SK-N-SH (cell line): ENCODE measurements at regions not wholly inside any gene's neighbourhood (a gene's known extent, or its start where the extent isn't known, plus 50 kb on each side); places are given as distances from the start of the nearest gene placed in this dataset.

Experiments
- CTCF ChIA-PET: fragments of 300-600, 350-600 bp; formaldehyde crosslinking; extraction: SDS; loops from one replicate; lab custom pipeline; 2021; lab: Yijun Ruan, JAX
- POLR2A ChIA-PET: fragments of 350-600 bp; sonication (Branson Sonifier 250); formaldehyde crosslinking; extraction: SDS; loops from one replicate; lab custom pipeline; 2020; ENCODE audit warnings: antibody characterized with exemption, inconsistent platforms; lab: Yijun Ruan, JAX
- DNase-seq: peaks from one replicate; pipeline ENCODE4 v3.0.0; 2012
- H2AFZ ChIP-seq: fragments of 200-600 bp; sonication (generic); 2 replicates; pipeline ENCODE4 v1.8.1; 2016; ENCODE audit warnings: antibody characterized with exemption, mild to moderate bottlenecking, low read depth
- H3F3A ChIP-seq: fragments of 200-600 bp; sonication (generic); replicated peaks from 2 replicates; pipeline ENCODE3; 2016; ENCODE audit warnings: antibody characterized with exemption, mild to moderate bottlenecking; ENCODE audit not compliant: insufficient read depth
- H3K27ac ChIP-seq, 2 experiments: fragments of 200-500 bp in 1 of 2; fragments of 200-600 bp in 1 of 2; sonication (Bioruptor generic) in 1 of 2; sonication (generic), shearing (Covaris generic) in 1 of 2; 2 replicates each; pipeline versions ENCODE4 v1.5.1 to v1.6.1; 2014 to 2016; ENCODE audit warnings: low read depth in 2 of 2, inconsistent platforms in 1 of 2, low read length in 1 of 2, mild to moderate bottlenecking in 1 of 2, mixed read lengths in 1 of 2
- H3K27me3 ChIP-seq: fragments of 200-600 bp; sonication (generic), shearing (Covaris generic); 2 replicates; pipeline ENCODE4 v1.6.1; 2016; ENCODE audit warnings: mixed run types; ENCODE audit not compliant: insufficient read depth
- H3K36me3 ChIP-seq, 2 experiments: fragments of 200-500 bp in 1 of 2; fragments of 200-600 bp in 1 of 2; sonication (Bioruptor generic) in 1 of 2; sonication (generic) in 1 of 2; replicated peaks in 1 of 2; 2 replicates each; pipeline versions ENCODE3 to v1.5.1; 2014 to 2016; ENCODE audit warnings: low read length in 1 of 2, mild to moderate bottlenecking in 1 of 2; ENCODE audit not compliant: insufficient read depth in 2 of 2, control insufficient read depth in 1 of 2
- H3K4me1 ChIP-seq, 2 experiments: fragments of 200-500 bp in 1 of 2; fragments of 200-600 bp in 1 of 2; sonication (Bioruptor generic) in 1 of 2; sonication (generic), shearing (Covaris generic) in 1 of 2; 2 replicates each; pipeline versions ENCODE4 v1.5.1 to v1.6.1; 2014 to 2016; ENCODE audit warnings: low read depth in 1 of 2, low read length in 1 of 2, mixed run types in 1 of 2; ENCODE audit not compliant: insufficient read depth in 2 of 2, control insufficient read depth in 1 of 2
- H3K4me2 ChIP-seq: fragments of 200-600 bp; sonication (generic), shearing (Covaris generic); 2 replicates; pipeline ENCODE4 v1.6.1; 2017; ENCODE audit warnings: mixed run types
- H3K4me3 ChIP-seq, 2 experiments: fragments of 200-500 bp in 1 of 2; fragments of 200-600 bp in 1 of 2; sonication (Bioruptor generic) in 1 of 2; sonication (generic), shearing (Covaris generic) in 1 of 2; 2 replicates each; pipeline versions ENCODE4 v1.5.1 to v1.8.1; 2014 to 2016; ENCODE audit warnings: low read depth in 2 of 2, inconsistent platforms in 1 of 2, low read length in 1 of 2, mild to moderate bottlenecking in 1 of 2, mixed read lengths in 1 of 2, moderate library complexity in 1 of 2
- H3K79me2 ChIP-seq: fragments of 200-600 bp; sonication (generic); 2 replicates; pipeline ENCODE4 v1.8.1; 2017; ENCODE audit warnings: mild to moderate bottlenecking; ENCODE audit not compliant: insufficient read depth
- H3K9ac ChIP-seq: fragments of 200-600 bp; sonication (generic); 2 replicates; pipeline ENCODE4 v1.6.1; 2017; ENCODE audit warnings: mixed run types
- H3K9me2 ChIP-seq: fragments of 200-600 bp; sonication (generic); 2 replicates; pipeline ENCODE4 v1.6.1; 2017; ENCODE audit warnings: mixed run types
- H3K9me3 ChIP-seq: fragments of 200-600 bp; sonication (generic); 2 replicates; pipeline ENCODE4 v1.6.1; 2017; ENCODE audit warnings: mixed run types, mild to moderate bottlenecking, moderate library complexity
- H4K20me1 ChIP-seq: fragments of 200-600 bp; sonication (generic); 2 replicates; pipeline ENCODE4 v1.6.1; 2017; ENCODE audit warnings: mild to moderate bottlenecking, mixed run types; ENCODE audit not compliant: insufficient read depth
- ELF1 ChIP-seq: IDR thresholded peaks from 2 replicates; pipeline ENCODE4 v1.4.0; 2012
- EP300 ChIP-seq, 2 experiments: IDR thresholded peaks; 2 replicates each; pipeline versions ENCODE4 v1.4.0 to v1.6.1; 2012; ENCODE audit warnings: borderline replicate concordance in 1 of 2, low read depth in 1 of 2, low read length in 1 of 2
- GABPA ChIP-seq: IDR thresholded peaks from 2 replicates; pipeline ENCODE4 v1.4.0; 2012; ENCODE audit warnings: low read depth, mild to moderate bottlenecking
- GATA2 ChIP-seq: sonication (generic); formaldehyde crosslinking; IDR thresholded peaks from 2 replicates; pipeline ENCODE4 v1.5.0; 2020; ENCODE audit warnings: mild to moderate bottlenecking, missing genetic modification reagents
- MEF2A ChIP-seq: IDR thresholded peaks from 2 replicates; pipeline ENCODE4 v1.4.0; 2012; ENCODE audit warnings: low read depth, borderline replicate concordance
- MXI1 ChIP-seq: IDR thresholded peaks from 2 replicates; pipeline ENCODE4 v1.6.1; 2012; ENCODE audit warnings: mild to moderate bottlenecking, low read depth, low read length, improper control_type of control experiment
- NFIC ChIP-seq: IDR thresholded peaks from 2 replicates; pipeline ENCODE4 v1.4.0; 2012; ENCODE audit warnings: borderline replicate concordance
- PBX3 ChIP-seq: IDR thresholded peaks from 2 replicates; pipeline ENCODE4; 2012
- POLR2AphosphoS5 ChIP-seq: IDR thresholded peaks from 2 replicates; pipeline ENCODE4 v1.6.1; 2012; ENCODE audit warnings: low read depth, low read length
- RXRA ChIP-seq: IDR thresholded peaks from 2 replicates; pipeline ENCODE4 v1.4.0; 2012; ENCODE audit warnings: low read depth, mild to moderate bottlenecking, borderline replicate concordance
- TAF1 ChIP-seq: IDR thresholded peaks from 2 replicates; pipeline ENCODE4 v1.6.1; 2012; ENCODE audit warnings: low read depth, mild to moderate bottlenecking, low read length, moderate library complexity, borderline replicate concordance
- TEAD4 ChIP-seq: IDR thresholded peaks from 2 replicates; pipeline ENCODE4 v1.4.0; 2012; ENCODE audit warnings: mild to moderate bottlenecking, borderline replicate concordance; ENCODE audit not compliant: insufficient read depth
- WGBS: methylation state at CpG from one replicate; pipeline ENCODE4 v1.1.6; 2017; ENCODE audit warnings: low lambda C conversion rate; 5-methylcytosine and 5-hydroxymethylcytosine counted together
- TF ChIP-seq, protein P1 (sequence below): fragments of 150-350 bp; IDR thresholded peaks from 2 replicates; pipeline ENCODE4 v1.6.1; 2016; ENCODE audit warnings: mild to moderate bottlenecking, low read depth, low read length
- TF ChIP-seq, protein P2 (sequence below): fragments of 200-600 bp; sonication (generic); IDR thresholded peaks from 2 replicates; pipeline ENCODE4 v1.6.1; 2017; ENCODE audit warnings: antibody characterized with exemption, mild to moderate bottlenecking, moderate library complexity

DNA sequence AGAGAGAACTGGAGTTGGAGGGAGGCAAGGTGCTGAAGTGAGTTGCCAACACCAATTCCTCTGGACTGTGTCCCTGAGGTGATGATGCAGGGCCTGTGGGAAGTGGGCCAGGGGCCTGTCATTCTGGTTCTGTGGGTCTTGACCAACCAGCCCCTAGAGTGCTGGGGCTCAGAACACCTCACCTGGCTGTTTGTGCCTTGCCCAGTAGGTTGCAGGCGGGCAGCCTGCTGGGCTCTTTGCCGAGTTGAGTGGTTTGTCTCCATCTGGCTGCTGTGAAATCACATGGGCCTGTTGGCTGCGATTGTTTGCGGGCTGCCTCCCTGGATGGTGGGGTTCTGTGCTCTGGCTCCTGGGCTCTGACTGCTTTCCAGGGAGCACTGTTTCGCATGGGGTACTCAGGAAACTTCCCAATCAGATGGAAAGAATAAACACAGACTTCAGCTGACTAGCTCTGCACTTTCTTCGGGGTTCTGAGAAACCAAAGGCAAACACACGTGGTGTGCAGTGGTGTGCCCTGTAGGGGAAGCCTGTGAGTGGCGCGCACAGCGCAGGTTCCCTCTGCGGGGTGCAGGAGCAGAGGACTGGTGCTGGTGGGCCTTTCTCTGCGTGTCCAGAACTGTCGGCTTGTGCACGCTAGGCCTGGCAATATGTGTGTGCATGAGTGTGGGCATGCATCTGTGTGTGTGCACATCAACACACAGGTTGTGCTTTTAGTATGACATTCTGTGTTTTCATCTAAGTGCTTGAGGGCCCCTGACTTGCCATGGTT lies 95.1 kb downstream of the RHOU start:
- H3K4me1 ChIP-seq, result peaks cover 0 to 7% of the 10 kb centered on the region in 2 experiments; a peak in 1 of 4 replicates
- CTCF ChIA-PET, result no interaction called here

More for the DNA sequence above, 95.1 kb downstream of the RHOU start:
- no peak overlapping the region for H3K4me2 ChIP-seq
- WGBS, result 92% methylated on average over 12 of the region's 14 CpGs
- no peak overlapping the region for H3K4me3 ChIP-seq
- no peaks in the 10 kb centered on the region for H3F3A ChIP-seq
- no peak for DNase-seq
- H3K27me3 ChIP-seq, result no peaks in the 10 kb centered on the region; the same call in 1 of the 2 replicates
- H3K36me3 ChIP-seq, result no peaks in the 10 kb centered on the region
- no peaks in the 10 kb centered on the region for H4K20me1 ChIP-seq
- H3K9me3 ChIP-seq, result no peaks in the 10 kb centered on the region
- H3K79me2 ChIP-seq, result no peaks in the 10 kb centered on the region
- TF ChIP-seq GABPA (no peak), MXI1 (no peak), RXRA (no peak), MEF2A (no peak), GATA2 (CRISPR knock-in tag) (no peak), ELF1 (no peak), TEAD4 (no peak), EP300 (IDR thresholded peaks at IDR 0.05; ENCODE audit: borderline replicate concordance in 1 of 2, low read depth in 1 of 2, low read length in 1 of 2) (no peak), NFIC (no peak), TAF1 (no peak), POLR2AphosphoS5 (no peak), PBX3 (no peak)
- TF ChIP-seq, protein P1, sequence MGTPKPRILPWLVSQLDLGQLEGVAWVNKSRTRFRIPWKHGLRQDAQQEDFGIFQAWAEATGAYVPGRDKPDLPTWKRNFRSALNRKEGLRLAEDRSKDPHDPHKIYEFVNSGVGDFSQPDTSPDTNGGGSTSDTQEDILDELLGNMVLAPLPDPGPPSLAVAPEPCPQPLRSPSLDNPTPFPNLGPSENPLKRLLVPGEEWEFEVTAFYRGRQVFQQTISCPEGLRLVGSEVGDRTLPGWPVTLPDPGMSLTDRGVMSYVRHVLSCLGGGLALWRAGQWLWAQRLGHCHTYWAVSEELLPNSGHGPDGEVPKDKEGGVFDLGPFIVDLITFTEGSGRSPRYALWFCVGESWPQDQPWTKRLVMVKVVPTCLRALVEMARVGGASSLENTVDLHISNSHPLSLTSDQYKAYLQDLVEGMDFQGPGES, result no peak
- TF ChIP-seq, protein P2, sequence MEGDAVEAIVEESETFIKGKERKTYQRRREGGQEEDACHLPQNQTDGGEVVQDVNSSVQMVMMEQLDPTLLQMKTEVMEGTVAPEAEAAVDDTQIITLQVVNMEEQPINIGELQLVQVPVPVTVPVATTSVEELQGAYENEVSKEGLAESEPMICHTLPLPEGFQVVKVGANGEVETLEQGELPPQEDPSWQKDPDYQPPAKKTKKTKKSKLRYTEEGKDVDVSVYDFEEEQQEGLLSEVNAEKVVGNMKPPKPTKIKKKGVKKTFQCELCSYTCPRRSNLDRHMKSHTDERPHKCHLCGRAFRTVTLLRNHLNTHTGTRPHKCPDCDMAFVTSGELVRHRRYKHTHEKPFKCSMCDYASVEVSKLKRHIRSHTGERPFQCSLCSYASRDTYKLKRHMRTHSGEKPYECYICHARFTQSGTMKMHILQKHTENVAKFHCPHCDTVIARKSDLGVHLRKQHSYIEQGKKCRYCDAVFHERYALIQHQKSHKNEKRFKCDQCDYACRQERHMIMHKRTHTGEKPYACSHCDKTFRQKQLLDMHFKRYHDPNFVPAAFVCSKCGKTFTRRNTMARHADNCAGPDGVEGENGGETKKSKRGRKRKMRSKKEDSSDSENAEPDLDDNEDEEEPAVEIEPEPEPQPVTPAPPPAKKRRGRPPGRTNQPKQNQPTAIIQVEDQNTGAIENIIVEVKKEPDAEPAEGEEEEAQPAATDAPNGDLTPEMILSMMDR, result no peak
- no peaks in the 10 kb centered on the region for H3K9me2 ChIP-seq
- H2AFZ ChIP-seq, result no peak overlapping the region
- H3K27ac ChIP-seq, result no peak overlapping the region
- H3K9ac ChIP-seq, result no peak overlapping the region
- POLR2A ChIA-PET, result no interaction called here
